Heart left ventricle (tissue), 16 donors: ENCODE measurements at regions not wholly inside any gene's neighbourhood (a gene's known extent, or its start where the extent isn't known, plus 50 kb on each side); places are given as distances from the start of the nearest gene placed in this dataset.

Source experiments
- ATAC-seq, 4 donors: fragments of 200-7000 bp; cut with Tn5 transposase; one replicate each; pipeline ENCODE4 v1.9.1; 2020 to 2022; ENCODE audit warnings: moderate library complexity in 4 of 4, mild to moderate bottlenecking in 3 of 4, moderate number of reproducible peaks in 1 of 4
- DNase-seq, 5 donors: peaks; one replicate each; pipeline ENCODE4 v3.0.0-alpha.2; 2020
- H3K27ac ChIP-seq, 12 donors: fragments of 200-600 bp; sonication (generic) in 4 of 12; one replicate each; pipeline versions ENCODE4 v1.5.0 to v1.8.0; 2016 to 2022; ENCODE audit warnings: mild to moderate bottlenecking in 2 of 12
- H3K27me3 ChIP-seq, 9 donors: fragments of 200-600 bp; sonication (generic) in 2 of 9; one replicate each; pipeline versions ENCODE4 v1.5.1 to v1.8.0; 2016 to 2022; ENCODE audit warnings: mild to moderate bottlenecking in 3 of 9
- H3K36me3 ChIP-seq, 9 donors: fragments of 200-600 bp; sonication (generic) in 2 of 9; one replicate each; pipeline versions ENCODE4 v1.5.0 to v1.8.0; 2018 to 2022; ENCODE audit warnings: mild to moderate bottlenecking in 2 of 9
- H3K4me1 ChIP-seq, 12 donors: fragments of 200-600 bp; sonication (generic) in 4 of 12; one replicate each; pipeline versions ENCODE4 v1.5.0 to v1.8.0; 2016 to 2022; ENCODE audit warnings: mild to moderate bottlenecking in 3 of 12
- H3K4me3 ChIP-seq, 12 donors: fragments of 200-600 bp; sonication (generic) in 4 of 12; one replicate each; pipeline versions ENCODE4 v1.5.0 to v1.8.0; 2017 to 2022; ENCODE audit warnings: mild to moderate bottlenecking in 9 of 12, moderate library complexity in 4 of 12
- H3K9me3 ChIP-seq, 12 donors: fragments of 200-600 bp; sonication (generic) in 4 of 12; one replicate each; pipeline versions ENCODE4 v1.5.0 to v1.8.0; 2016 to 2022; ENCODE audit warnings: mild to moderate bottlenecking in 1 of 12
- CTCF ChIP-seq, 12 donors: fragments of 200-600 bp; sonication (generic) in 4 of 12; IDR thresholded peaks; one replicate each; pipeline versions ENCODE4 v1.5.0 to v1.8.0; 2018 to 2022; ENCODE audit warnings: antibody characterized with exemption in 12 of 12, mild to moderate bottlenecking in 5 of 12
- POLR2A ChIP-seq, 2 donors: fragments of 450-650 bp; IDR thresholded peaks; one replicate each; pipeline ENCODE4 v1.6.1; 2017; ENCODE audit warnings: antibody characterized with exemption in 2 of 2, mild to moderate bottlenecking in 2 of 2, moderate library complexity in 2 of 2
- WGBS, 4 donors: extraction: QIAGEN DNeasy Blood & Tissue Kit in 2 of 4; methylation state at CpG; one replicate each; pipeline versions ENCODE4 v1.1.5 to v1.1.7; 2013 to 2018; 5-methylcytosine and 5-hydroxymethylcytosine counted together
- intact Hi-C, 10 donors: fragments of 100-400 bp; cut with DNase I; formaldehyde crosslinking; loops; one replicate each; pipeline versions ENCODE4 v1.11.1 to v1.14.2; 2022
- donor health status: ischemic (EF 13 %, LVEDD 7.1; RV severe dilation, severe dysfunction).
- donor health status: healthy with polysubstance abuse.
- donor health status: DM: no; HTN: yes; CAD: no.
- donor health status: DM: no; HTN: no; CAD: no.
- donor health status: ischemic (EF 25% LVEDD 6.9; RV normal size, moderate dysfunction).
- donor health status: ischemic (EF 25% LVEDD 5.7; RV mildly dilated, moderate dysfunction).
- donor health status: healthy.
- donor health status: DM: yes; HTN: yes; CAD: no.
- donor health status: ischemic (EF 35%, LVEDD 5.7; RV mildly dilated, moderate dysfunction).
- donor health status: nonischemic (EF 11% LVEDD 7.7; RV severe dilation, severe dysfunction).
- donor health status: DM: yes; HTN: yes; CAD: no.
- donor health status: PGD.
- donor health status: ischemic (EF 29% LVEDD 5.4; RV normal size, mild dysfunction).
- donor health status: nonischemic (EF 23%, LVEDD 6.1; RV moderate dilation, normal function).

GRCh38 chr9:99485459-99485858, 263.4 kb downstream of the SEC61B start:
- ATAC-seq (no peak), DNase-seq (no peak)
- Histone ChIP-seq H3K4me1 (no peaks in the 10 kb centered on the region), H3K36me3 (no peaks in the 10 kb centered on the region), H3K27ac (no peak overlapping the region), H3K4me3 (no peak overlapping the region), H3K9me3 (peaks cover 0 to 14% (median 0%) of the 10 kb centered on the region in 12 donors), H3K27me3 (no peaks in the 10 kb centered on the region)
- WGBS, 4 donors, result 59 to 89% (median 84%) methylated on average over 2 of the region's 2 CpGs
- TF ChIP-seq POLR2A (IDR thresholded peaks at IDR 0.05), result no peak
- TF ChIP-seq CTCF (IDR thresholded peaks at IDR 0.05), result no peak
- intact Hi-C loops, result no loop called here

- peaks cover 0 to 14% (median 0%) of the 10 kb centered on the region in 12 donors for H3K9me3 ChIP-seq
- H3K27ac ChIP-seq, result no peak overlapping the region
- no peaks in the 10 kb centered on the region for H3K36me3 ChIP-seq
- H3K4me1 ChIP-seq, result no peaks in the 10 kb centered on the region
- DNase-seq (no peak), ATAC-seq (no peak)
- H3K27me3 ChIP-seq, result no peaks in the 10 kb centered on the region
- TF ChIP-seq CTCF (IDR thresholded peaks at IDR 0.05) (no peak), POLR2A (IDR thresholded peaks at IDR 0.05) (no peak)
- intact Hi-C loops, result no loop called here
- H3K4me3 ChIP-seq, result no peak overlapping the region
Measured at GRCh38 chr9:99486684-99487083, 264.6 kb downstream of the SEC61B start.

- Histone ChIP-seq H3K4me3 (no peak overlapping the region), H3K9me3 (peaks cover 0 to 14% (median 0%) of the 10 kb centered on the region in 12 donors), H3K27me3 (no peaks in the 10 kb centered on the region), H3K4me1 (no peaks in the 10 kb centered on the region), H3K36me3 (no peaks in the 10 kb centered on the region), H3K27ac (no peak overlapping the region)
- DNase-seq (no peak), ATAC-seq (no peak)
- WGBS, 4 donors, result 58 to 77% (median 68%) methylated on average over 7 of the region's 7 CpGs
- TF ChIP-seq POLR2A (IDR thresholded peaks at IDR 0.05), result no peak
- no peak for TF ChIP-seq CTCF (IDR thresholded peaks at IDR 0.05)
- intact Hi-C loops, result no loop called here
Measured at GRCh38 chr9:99488131-99489059, 266.3 kb downstream of the SEC61B start.

GRCh38 chr9:99489060-99489413, 267.0 kb downstream of the SEC61B start:
- H3K36me3 ChIP-seq, result no peaks in the 10 kb centered on the region
- DNase-seq, result no peak
- no peak overlapping the region for H3K4me3 ChIP-seq
- TF ChIP-seq POLR2A (IDR thresholded peaks at IDR 0.05) (no peak), CTCF (IDR thresholded peaks at IDR 0.05) (no peak)
- intact Hi-C loops, result no loop called here
- no peak for ATAC-seq
- H3K27me3 ChIP-seq, result no peaks in the 10 kb centered on the region
- no peaks in the 10 kb centered on the region for H3K4me1 ChIP-seq
- no peak overlapping the region for H3K27ac ChIP-seq
- H3K9me3 ChIP-seq, result peaks cover 0 to 10% (median 0%) of the 10 kb centered on the region in 12 donors
